PFSK-1 (cell line): ENCODE measurements at regions not wholly inside any gene's neighbourhood (a gene's known extent, or its start where the extent isn't known, plus 50 kb on each side); places are given as distances from the start of the nearest gene placed in this dataset.

ENCODE experiments used
- POLR2AphosphoS5 ChIP-seq: IDR thresholded peaks from 2 replicates; pipeline ENCODE4 v1.6.1; 2012; ENCODE audit warnings: low read depth, mild to moderate bottlenecking, control low read depth, low read length, moderate library complexity
- TAF1 ChIP-seq: IDR thresholded peaks from 2 replicates; pipeline ENCODE4 v1.6.1; 2012; ENCODE audit warnings: low read length, control low read depth, borderline replicate concordance; ENCODE audit not compliant: insufficient read depth
- TF ChIP-seq, protein P1 (sequence below), 2 experiments: IDR thresholded peaks; 2 replicates each; pipeline versions ENCODE4 v1.6.1 to v1.8.0; 2011 to 2012; ENCODE audit warnings: low read depth in 2 of 2, low read length in 2 of 2, control low read depth in 1 of 2, inconsistent platforms in 1 of 2, mild to moderate bottlenecking in 1 of 2, moderate library complexity in 1 of 2; ENCODE audit not compliant: insufficient read depth in 1 of 2

- TF ChIP-seq, protein P1, sequence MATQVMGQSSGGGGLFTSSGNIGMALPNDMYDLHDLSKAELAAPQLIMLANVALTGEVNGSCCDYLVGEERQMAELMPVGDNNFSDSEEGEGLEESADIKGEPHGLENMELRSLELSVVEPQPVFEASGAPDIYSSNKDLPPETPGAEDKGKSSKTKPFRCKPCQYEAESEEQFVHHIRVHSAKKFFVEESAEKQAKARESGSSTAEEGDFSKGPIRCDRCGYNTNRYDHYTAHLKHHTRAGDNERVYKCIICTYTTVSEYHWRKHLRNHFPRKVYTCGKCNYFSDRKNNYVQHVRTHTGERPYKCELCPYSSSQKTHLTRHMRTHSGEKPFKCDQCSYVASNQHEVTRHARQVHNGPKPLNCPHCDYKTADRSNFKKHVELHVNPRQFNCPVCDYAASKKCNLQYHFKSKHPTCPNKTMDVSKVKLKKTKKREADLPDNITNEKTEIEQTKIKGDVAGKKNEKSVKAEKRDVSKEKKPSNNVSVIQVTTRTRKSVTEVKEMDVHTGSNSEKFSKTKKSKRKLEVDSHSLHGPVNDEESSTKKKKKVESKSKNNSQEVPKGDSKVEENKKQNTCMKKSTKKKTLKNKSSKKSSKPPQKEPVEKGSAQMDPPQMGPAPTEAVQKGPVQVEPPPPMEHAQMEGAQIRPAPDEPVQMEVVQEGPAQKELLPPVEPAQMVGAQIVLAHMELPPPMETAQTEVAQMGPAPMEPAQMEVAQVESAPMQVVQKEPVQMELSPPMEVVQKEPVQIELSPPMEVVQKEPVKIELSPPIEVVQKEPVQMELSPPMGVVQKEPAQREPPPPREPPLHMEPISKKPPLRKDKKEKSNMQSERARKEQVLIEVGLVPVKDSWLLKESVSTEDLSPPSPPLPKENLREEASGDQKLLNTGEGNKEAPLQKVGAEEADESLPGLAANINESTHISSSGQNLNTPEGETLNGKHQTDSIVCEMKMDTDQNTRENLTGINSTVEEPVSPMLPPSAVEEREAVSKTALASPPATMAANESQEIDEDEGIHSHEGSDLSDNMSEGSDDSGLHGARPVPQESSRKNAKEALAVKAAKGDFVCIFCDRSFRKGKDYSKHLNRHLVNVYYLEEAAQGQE (IDR thresholded peaks at IDR 0.05; ENCODE audit: insufficient read depth in 1 of 2, low read depth in 2 of 2, low read length in 2 of 2): no peak
- no peak for TF ChIP-seq POLR2AphosphoS5
- TF ChIP-seq TAF1: no peak
Observed at GRCh38 chr3:44031387-44032380, 210.0 kb upstream of the TOPAZ1 start.
